PC-3 (cell line): ENCODE measurements at regions not wholly inside any gene's neighbourhood (a gene's known extent, or its start where the extent isn't known, plus 50 kb on each side); places are given as distances from the start of the nearest gene placed in this dataset.

ENCODE experiments used
- ATAC-seq: fragments of 200-7000 bp; cut with Tn5 transposase; 2 replicates; pipeline ENCODE4 v1.9.1; 2020; ENCODE audit warnings: mild to moderate bottlenecking, moderate library complexity
- BruUV-seq: library from RNA; stranded (reverse); fragments of 400-500 nt; replicated peaks from 2 replicates; lab custom pipeline; 2021; lab: Mats Ljungman, UMichigan
- CTCF ChIA-PET: fragments of 300-600 bp; sonication (Branson Sonifier 250); formaldehyde crosslinking; loops from one replicate; lab custom pipeline; 2022; ENCODE audit warnings: antibody characterized with exemption; lab: Charles Lee
- POLR2A ChIA-PET: fragments of 300-600 bp; sonication (Branson Sonifier 250); formaldehyde crosslinking; loops from one replicate; lab custom pipeline; 2022; ENCODE audit warnings: antibody characterized with exemption; ENCODE audit not compliant: unreplicated experiment; lab: Charles Lee
- DNase-seq: peaks from one replicate; pipeline ENCODE4 v3.0.0-alpha.2; 2015
- H2AFZ ChIP-seq: fragments of 300-600 bp; sonication (generic); 2 replicates; pipeline ENCODE4 v1.6.0; 2016; ENCODE audit warnings: antibody characterized with exemption, low read length
- H3F3A ChIP-seq: fragments of 300-600 bp; sonication (generic); one replicate; pipeline ENCODE4 v1.6.0; 2017; ENCODE audit warnings: antibody characterized with exemption, low read length, control low read depth, mild to moderate bottlenecking; ENCODE audit not compliant: unreplicated experiment
- H3K27ac ChIP-seq: fragments of 300-600 bp; sonication (generic); 2 replicates; pipeline ENCODE4 v1.5.1; 2016; ENCODE audit warnings: mild to moderate bottlenecking, low read length
- H3K27me3 ChIP-seq: fragments of 300-600 bp; sonication (generic); 2 replicates; pipeline ENCODE4 v1.6.1; 2016; ENCODE audit warnings: low read length, mixed read lengths
- H3K36me3 ChIP-seq: fragments of 300-600 bp; sonication (generic); 2 replicates; pipeline ENCODE4 v1.6.1; 2016; ENCODE audit warnings: low read depth, mixed run types, low read length, mixed read lengths
- H3K4me1 ChIP-seq: fragments of 300-600 bp; sonication (generic); 2 replicates; pipeline ENCODE4 v1.5.1; 2016; ENCODE audit warnings: low read length; ENCODE audit not compliant: insufficient read depth
- H3K4me2 ChIP-seq: fragments of 300-600 bp; sonication (generic); 2 replicates; pipeline ENCODE4 v1.6.0; 2016; ENCODE audit warnings: low read length
- H3K4me3 ChIP-seq: fragments of 300-600 bp; sonication (generic); 2 replicates; pipeline ENCODE4 v1.5.1; 2016; ENCODE audit warnings: mild to moderate bottlenecking, low read length, mixed read lengths
- H3K79me2 ChIP-seq: fragments of 300-600 bp; sonication (generic); 2 replicates; pipeline ENCODE4 v1.6.1; 2017; ENCODE audit warnings: low read length, mixed read lengths
- H3K9ac ChIP-seq: fragments of 300-600 bp; sonication (generic); 2 replicates; pipeline ENCODE4 v1.6.0; 2016; ENCODE audit warnings: mild to moderate bottlenecking, low read length
- H3K9me2 ChIP-seq: fragments of 300-600 bp; sonication (generic); replicated peaks from 2 replicates; pipeline ENCODE4 v1.6.1; 2016; ENCODE audit warnings: mixed run types, low read length, mixed read lengths
- H3K9me3 ChIP-seq: fragments of 300-600 bp; sonication (generic); 2 replicates; pipeline ENCODE4 v1.6.1; 2016; ENCODE audit warnings: low read length, mixed read lengths
- H4K20me1 ChIP-seq: fragments of 300-600 bp; sonication (generic); 2 replicates; pipeline ENCODE4 v1.6.1; 2016; ENCODE audit warnings: low read length, mixed read lengths
- CTCF ChIP-seq: fragments of 300-600 bp; sonication (generic); conservative IDR thresholded peaks from 2 replicates; pipeline ENCODE4 v1.5.1; 2017; ENCODE audit warnings: antibody characterized with exemption, low read depth, mild to moderate bottlenecking, low read length
- EZH2 ChIP-seq: fragments of 300-600 bp; sonication (generic); IDR thresholded peaks from one replicate; pipeline ENCODE4 v1.6.1; 2017; ENCODE audit warnings: antibody characterized with exemption, mild to moderate bottlenecking, low read length; ENCODE audit not compliant: unreplicated experiment
- EZH2phosphoT487 ChIP-seq: fragments of 300-600 bp; sonication (generic); IDR thresholded peaks from 2 replicates; pipeline ENCODE4 v1.6.1; 2018; ENCODE audit warnings: mild to moderate bottlenecking, antibody characterized with exemption, low read length, borderline replicate concordance
- intact Hi-C: fragments of 100-400 bp; cut with micrococcal nuclease; formaldehyde crosslinking; loops from 2 replicates; pipeline ENCODE4 v1.9.0; 2023

- Histone ChIP-seq H3K4me1 (peaks cover 4% of the 10 kb centered on the region; the same call in 1 of the 2 replicates), H3K9me3 (no peaks in the 10 kb centered on the region), H3K9ac (no peak overlapping the region), H3K4me2 (no peak overlapping the region), H3F3A (no peaks in the 10 kb centered on the region), H3K4me3 (no peak overlapping the region), H3K36me3 (no peaks in the 10 kb centered on the region), H3K79me2 (no peaks in the 10 kb centered on the region), H2AFZ (no peak overlapping the region), H3K27me3 (no peaks in the 10 kb centered on the region), H4K20me1 (no peaks in the 10 kb centered on the region), H3K27ac (no peak overlapping the region), H3K9me2 (no peaks in the 10 kb centered on the region)
- no TSS peak for BruUV-seq
- ChIA-PET CTCF (no interaction called here), POLR2A (no interaction called here)
- DNase-seq (no peak), ATAC-seq (no peak)
- intact Hi-C loops, result no loop called here
- TF ChIP-seq CTCF (no peak), EZH2phosphoT487 (no peak), EZH2 (no peak)
Measured at GRCh38 chr2:181146171-181146570, 165.8 kb downstream of the UBE2E3 start.

- Histone ChIP-seq H3K4me1 (no peaks in the 10 kb centered on the region), H3K79me2 (no peaks in the 10 kb centered on the region), H3F3A (no peaks in the 10 kb centered on the region), H3K36me3 (no peaks in the 10 kb centered on the region), H3K27me3 (no peaks in the 10 kb centered on the region), H3K9ac (no peak overlapping the region), H3K4me3 (no peak overlapping the region), H3K27ac (no peak overlapping the region), H4K20me1 (no peaks in the 10 kb centered on the region), H3K9me3 (no peaks in the 10 kb centered on the region), H3K9me2 (no peaks in the 10 kb centered on the region), H3K4me2 (no peak overlapping the region), H2AFZ (no peak overlapping the region)
- POLR2A ChIA-PET, result no interaction called here
- intact Hi-C loops, result no loop called here
- no peak for ATAC-seq
- no peak for DNase-seq
- CTCF ChIA-PET, result no interaction called here
- TF ChIP-seq EZH2phosphoT487, result no peak
- no peak for TF ChIP-seq CTCF
- TF ChIP-seq EZH2, result no peak
- BruUV-seq, result no TSS peak
Measured at GRCh38 chr2:181149056-181149455, 168.7 kb downstream of the UBE2E3 start.

- H3K4me1 ChIP-seq, result no peaks in the 10 kb centered on the region
- no peak for ATAC-seq
- POLR2A ChIA-PET, result no interaction called here
Measured at GRCh38 chr2:181152226-181152625, 171.8 kb downstream of the UBE2E3 start.

More at GRCh38 chr2:181152226-181152625, 171.8 kb downstream of the UBE2E3 start:
- CTCF ChIA-PET, result no interaction called here
- Histone ChIP-seq H3K9me2 (no peaks in the 10 kb centered on the region), H3K4me3 (no peak overlapping the region), H3K9ac (no peak overlapping the region), H3K27me3 (no peaks in the 10 kb centered on the region), H3K4me2 (no peak overlapping the region), H2AFZ (no peak overlapping the region), H4K20me1 (no peaks in the 10 kb centered on the region), H3K27ac (no peak overlapping the region), H3K79me2 (no peaks in the 10 kb centered on the region), H3K36me3 (no peaks in the 10 kb centered on the region), H3K9me3 (no peaks in the 10 kb centered on the region), H3F3A (no peaks in the 10 kb centered on the region)
- intact Hi-C loops, result no loop called here
- TF ChIP-seq EZH2phosphoT487 (no peak), EZH2 (no peak), CTCF (no peak)
- BruUV-seq, result no TSS peak
- no peak for DNase-seq
